NOMO-1 treated with dmso at 0.1 percent for 144 hours (cell line): ENCODE measurements at regions not wholly inside any gene's neighbourhood (a gene's known extent, or its start where the extent isn't known, plus 50 kb on each side); places are given as distances from the start of the nearest gene placed in this dataset.

ENCODE experiments used
- DNase-seq: peaks from one replicate; lab custom pipeline; 2025; ENCODE audit not compliant: unreplicated experiment; lab: John Stamatoyannopoulos, UW

DNA sequence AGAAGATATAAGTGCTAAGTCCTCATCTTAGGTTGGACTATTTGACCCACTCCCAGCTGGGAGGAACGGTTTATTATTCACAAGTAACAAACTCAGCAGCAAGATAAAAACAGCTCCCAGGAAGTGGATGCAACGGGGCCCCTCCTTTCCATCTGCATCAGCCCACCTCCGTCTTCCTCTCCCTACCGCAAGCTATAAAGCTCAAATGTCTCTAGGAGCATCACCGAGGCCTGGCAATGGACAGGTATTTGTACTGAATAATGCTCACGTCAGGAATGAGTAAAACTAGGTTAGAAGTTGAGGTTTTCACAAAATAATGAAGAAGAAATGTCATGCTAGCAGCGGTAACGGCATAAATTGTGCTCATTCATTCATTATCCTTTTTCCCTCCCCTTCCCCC is 408.7 kb upstream of the PSMD7 start:
- DNase-seq = no peak

DNA sequence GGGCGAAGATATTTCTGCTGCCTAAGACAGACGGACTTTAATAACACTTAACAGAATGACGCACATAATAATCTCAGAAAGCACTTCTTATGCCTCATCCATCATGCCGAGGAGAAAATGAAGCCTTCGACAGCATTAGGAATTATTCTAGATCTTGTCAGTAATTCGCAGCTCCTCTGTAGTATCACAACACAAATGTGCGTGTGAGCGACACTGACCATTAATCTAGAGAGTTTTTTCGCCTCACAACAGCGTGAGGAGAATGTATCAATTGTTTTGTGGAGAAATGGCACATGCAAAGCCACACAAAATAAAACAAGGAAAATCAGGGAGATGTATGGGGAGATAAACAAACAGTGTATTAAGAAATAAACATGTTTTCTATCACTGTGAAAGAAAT is 410.2 kb upstream of the PSMD7 start:
- no peak for DNase-seq

DNA sequence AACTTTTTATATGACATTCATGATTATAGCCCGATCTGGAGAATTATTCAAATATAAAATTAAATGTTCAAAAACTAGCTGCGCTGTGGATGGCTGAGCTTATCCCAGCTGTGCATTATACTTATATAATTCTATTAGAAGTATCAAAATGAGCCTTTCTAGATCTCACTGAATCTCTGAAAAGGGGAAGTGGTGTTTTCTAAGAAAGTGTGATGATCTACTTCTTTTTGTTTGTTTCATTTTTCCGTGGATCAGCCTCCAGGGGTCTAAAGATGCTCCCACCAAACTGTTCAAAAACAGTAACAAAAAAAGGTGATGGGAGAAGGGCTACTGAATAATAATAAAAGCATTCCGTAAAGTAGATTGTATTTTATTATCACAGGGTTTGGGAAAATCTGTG is 411.3 kb upstream of the PSMD7 start:
- no peak for DNase-seq

DNA sequence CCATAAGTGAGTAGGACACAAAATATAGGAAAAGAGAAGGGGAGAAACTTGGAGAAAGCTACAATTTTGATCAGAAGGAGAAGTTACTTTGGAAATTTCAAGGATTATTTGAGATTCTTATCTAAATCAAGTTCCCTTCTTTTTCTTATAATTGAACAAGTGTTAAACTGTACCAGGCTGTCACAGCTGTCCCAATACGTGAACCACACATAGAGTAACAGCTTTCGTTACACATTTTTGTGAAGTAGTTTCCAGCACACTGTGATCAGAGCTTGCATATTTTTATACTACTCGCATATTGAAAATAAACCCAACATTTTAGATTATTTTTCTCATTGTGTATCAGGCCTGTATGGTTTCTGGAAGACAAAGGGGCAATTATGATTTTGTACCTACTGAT is 412.8 kb upstream of the PSMD7 start:
- no peak for DNase-seq

DNA sequence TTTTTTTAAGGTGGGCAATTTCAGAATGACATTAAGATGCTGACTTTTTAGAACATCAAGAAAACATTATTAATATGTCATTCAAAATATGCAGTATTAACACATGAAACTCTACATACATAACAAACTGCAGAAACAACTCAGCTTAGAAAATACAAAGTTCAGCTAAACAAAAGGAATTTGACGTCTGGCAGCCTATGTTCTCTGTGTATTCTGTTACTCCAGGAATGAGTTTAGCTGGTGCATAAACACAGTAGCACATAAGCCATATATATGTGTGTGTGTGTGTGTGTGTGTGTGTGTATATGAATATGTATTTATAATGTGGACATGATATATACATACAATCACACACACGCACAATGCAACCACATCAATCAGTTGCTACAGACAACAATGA is 413.5 kb upstream of the PSMD7 start:
- no peak for DNase-seq

DNA sequence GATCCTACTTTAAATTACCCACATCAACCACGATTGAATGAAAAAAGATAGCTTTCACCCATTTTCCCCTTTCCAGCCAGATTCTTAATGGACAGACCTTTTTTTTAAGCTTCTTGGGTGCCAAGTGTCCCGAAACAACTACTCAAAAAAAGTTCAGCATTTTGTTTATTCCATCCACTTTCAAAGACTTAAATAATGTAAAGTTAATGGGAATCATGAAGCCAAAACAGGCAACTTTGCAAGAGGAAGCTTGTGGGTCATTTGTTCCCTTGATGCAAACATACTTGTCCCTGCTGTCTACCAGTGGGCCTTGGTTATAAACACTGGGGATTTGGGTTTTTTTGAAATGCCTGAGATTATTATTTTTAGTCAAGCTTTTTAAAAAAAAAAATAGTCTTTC is 414.0 kb upstream of the PSMD7 start:
- no peak for DNase-seq

DNA sequence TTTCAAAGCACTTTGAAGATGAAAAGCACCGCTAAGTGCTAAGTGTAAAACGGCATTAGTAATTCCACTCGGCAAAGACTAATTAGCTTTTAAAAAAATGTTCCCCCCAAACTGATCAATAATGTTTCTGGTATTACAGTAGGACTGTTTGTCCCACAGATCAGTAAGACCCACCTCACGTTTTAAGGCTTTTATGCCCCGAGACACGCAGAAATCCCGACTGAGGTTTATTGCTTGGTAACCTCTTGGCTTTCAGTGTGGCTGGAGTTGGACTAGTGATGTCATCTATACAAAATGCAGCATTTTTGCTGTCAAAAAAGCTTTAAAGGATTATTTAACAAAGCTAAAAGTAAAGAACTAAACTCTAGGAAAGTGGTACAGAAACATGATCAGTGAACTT is 414.6 kb upstream of the PSMD7 start:
- DNase-seq = no peak

DNA sequence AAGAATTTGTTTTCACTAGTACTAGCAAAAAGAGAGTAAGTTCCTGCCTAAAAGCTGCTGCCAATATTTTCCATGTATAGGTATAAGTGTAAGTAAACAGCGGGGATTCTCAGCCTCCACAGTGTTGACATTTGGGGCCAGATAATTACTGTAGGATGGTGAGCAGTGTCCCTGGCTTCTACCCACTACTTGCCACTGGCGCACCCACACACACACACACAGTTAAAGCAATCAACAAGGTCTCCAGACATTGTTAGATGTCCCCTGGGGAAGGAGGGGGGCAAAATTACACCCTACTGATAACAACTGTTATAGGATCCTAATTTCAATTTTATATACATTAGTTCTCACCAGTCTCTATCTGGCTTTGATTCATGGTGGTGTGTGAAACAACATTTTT is 417.0 kb upstream of the PSMD7 start:
- DNase-seq = no peak

DNA sequence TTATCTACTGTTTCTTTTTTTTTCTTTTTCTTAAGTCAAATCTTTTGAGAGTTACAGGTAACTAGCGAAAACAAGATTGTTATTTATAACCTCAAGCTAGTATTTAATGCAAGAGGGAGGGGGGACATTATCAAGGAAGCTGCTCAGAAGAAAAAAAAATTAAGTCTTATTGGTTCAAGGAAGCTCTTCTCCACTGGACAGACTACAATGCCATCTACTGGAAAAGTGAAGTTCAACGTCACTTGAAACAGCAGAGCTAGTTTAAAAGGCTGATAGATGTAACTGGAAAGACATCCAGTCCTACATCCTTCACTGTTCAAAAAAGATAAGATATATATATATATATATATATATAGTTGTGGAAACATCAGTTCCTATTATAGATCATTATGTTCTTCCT is 418.0 kb upstream of the PSMD7 start:
- DNase-seq = no peak

DNA sequence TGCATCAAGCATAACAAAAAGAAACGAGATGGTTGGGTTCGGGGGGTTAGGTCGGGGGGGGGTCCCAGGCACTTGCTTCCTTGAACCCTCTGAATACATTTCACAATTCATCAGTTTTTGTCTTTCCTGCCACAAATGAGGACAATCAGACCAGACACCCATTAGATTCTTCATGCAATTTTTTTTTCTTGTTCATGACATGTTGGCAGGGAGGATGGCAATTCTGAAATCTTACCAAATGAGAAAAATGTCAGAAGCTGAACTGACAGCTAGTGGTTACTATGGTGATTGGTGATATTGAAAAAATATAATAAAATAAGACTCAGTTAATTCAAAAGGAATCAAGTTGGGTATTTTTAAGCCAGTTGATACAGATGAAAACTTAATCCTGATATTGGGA is 419.5 kb upstream of the PSMD7 start:
- no peak for DNase-seq

DNA sequence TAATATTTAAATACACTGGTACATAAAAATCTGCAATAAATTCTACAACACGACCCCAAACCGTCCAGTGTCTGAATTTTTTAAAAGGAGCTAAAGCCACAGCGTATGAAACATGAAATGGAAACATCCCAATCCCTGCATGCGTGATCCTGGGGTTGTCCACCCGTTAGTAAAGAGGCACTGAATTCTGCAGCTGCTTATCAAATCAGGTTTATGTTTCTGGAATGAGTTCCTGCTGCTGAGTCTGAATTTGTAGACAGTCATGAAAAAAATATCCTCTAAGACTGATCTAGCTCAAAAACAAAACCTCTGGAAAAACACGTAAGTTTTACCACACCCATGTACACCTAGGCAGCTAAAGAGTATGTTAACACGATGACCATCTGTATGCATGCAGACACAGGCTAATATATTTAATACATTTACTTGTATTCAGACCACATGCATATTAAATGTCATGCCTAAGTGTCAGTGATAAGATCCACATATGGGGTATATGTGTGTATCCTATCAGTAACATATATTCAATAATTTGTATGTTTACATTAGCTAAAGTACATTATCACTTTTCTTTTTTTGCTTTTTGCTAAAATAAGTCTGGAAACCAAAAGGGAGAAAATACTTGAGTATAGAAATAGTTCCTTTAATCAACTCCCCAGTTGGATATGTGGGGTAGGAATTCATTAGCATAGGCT is 420.5 kb upstream of the PSMD7 start:
- no peak for DNase-seq

DNA sequence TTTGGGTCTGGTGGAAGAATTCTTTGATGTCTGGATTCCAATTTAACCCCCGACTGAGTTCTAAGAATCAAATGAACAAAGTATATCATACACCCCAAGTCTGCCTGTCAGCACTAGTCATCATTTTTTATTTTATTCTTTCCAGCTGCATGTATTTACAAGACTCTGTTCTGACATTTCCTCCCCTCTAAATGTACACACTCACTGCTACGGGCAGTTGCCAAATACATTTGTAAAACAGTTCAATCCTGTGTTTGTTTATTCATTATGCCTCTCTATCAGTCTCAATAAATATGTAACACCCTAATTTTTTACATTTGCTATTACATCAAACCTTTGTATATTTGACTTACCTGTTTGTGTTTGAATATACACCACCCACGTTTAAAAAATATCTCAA is 422.3 kb upstream of the PSMD7 start:
- no peak for DNase-seq

DNA sequence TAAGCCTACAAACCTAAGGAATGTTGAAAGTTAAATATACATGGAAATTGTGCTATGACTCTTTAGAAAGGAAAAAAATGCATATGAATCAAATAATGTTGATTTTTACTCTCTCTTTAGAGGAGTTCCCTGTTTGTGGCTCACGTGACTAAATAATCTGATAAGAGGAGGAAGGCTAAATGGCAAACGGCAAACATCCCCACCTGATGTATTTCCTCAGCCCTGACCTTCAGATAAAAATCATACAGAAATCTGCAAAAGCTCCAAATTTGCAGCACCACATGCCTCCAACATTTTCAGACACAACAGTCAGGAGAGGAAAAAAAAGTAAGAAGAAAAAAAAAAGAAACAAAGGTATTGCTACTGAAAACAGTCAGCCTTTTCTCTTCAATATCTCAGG is 423.0 kb upstream of the PSMD7 start:
- no peak for DNase-seq

DNA sequence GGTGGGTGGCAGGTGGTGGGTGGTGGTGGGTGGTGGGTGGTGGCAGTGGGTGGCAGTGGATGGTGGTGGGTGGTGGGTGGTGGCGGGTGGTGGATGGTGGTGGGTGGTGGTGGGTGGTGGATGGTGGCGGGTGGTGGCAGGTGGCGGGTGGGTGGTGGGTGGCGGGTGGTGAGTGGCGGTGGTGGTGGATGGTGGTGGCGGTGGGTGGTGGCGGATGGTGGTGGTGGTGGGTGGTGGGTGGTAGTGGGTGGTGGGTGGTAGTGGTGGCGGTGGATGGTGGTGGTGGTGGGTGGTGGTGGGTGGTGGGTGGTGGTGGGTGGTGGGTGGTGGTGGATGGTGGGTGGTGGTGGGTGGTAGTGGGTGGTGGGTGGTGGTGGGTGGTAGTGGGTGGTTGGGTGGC is 423.8 kb upstream of the PSMD7 start:
- DNase-seq = no peak

DNA sequence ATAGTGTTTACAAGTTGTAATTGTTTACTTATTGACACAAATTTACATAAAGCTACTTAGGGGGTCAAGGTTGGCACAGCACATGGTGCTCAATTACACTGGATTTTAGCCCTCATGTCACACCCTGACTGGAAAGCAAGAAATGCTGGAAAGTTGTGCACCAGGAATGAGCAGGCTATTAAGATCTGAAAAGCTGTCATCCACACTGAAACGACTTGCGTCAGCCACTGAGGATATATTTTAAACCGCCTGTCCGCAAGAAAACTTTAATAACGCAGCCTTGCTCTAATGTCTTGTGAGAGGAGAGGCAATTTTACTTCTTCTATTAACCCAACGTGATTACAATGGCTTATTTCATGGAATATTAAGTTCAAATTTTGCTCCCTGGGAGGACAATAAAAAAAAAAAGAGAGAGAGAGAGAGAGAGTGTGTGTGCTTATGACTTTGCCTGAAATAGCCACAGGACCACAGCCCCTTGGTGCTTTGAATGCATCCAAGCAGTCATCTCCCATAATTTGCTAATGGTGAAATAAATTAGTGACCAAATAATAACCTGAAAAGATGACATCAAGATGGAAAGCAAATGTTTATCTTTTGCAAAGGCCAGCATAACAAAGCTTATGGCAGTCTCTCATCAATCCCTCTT is 425.4 kb upstream of the PSMD7 start:
- DNase-seq = no peak

DNA sequence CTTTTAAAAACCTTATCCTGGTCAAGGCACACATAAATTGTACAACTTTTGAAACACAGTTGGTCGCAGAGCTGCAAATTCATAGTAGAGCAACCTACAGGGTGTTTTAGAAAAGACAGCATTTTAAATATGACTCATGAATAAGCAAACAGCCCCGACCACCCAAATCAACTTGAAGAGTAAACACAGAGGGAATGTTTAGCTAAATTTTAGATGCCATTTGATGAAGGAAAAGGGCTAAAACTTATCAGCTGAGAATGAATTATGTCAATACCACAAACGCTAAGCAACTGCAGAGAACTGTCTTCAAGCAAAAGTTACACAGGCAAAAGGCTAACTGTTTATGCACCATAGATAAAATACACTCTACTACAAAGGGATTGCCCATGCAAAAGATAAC is 427.5 kb upstream of the PSMD7 start:
- DNase-seq = no peak

DNA sequence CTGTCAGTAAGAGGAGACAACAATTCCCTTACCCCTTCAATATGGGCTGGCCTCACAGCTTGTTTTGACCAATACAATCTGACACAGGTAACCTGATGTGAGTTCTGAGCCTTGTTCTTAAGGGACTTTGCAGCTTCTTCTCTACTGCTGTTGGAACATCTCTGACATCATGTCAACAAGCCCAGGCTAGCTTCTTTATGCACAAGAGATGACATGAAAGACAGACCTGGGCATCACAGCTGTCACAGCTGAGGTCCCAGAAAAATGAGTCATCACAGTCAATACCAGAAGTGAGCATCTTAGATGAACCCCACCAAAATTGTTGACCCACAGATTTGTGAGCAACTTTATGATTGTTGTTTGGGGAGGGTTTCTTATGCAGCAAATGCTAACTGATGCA is 431.7 kb upstream of the PSMD7 start:
- DNase-seq = no peak

DNA sequence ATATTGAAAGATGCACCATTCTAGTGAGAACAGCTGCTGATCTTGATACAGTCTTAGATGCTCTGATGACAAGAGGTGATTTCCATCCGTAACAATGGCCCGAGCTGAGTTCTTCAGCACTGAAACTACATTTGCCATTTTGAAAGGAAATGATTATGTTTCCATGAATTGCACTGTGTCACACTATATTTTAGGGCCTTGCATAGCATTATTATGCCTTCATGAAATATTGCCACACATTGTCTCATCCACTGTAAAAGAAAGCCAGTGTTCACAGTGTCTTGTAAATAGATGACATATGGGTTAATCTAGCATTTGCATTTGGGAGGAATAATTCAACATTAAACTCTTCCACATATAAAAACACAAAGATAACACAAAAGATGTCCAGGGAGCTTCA is 438.3 kb upstream of the PSMD7 start:
- no peak for DNase-seq

DNA sequence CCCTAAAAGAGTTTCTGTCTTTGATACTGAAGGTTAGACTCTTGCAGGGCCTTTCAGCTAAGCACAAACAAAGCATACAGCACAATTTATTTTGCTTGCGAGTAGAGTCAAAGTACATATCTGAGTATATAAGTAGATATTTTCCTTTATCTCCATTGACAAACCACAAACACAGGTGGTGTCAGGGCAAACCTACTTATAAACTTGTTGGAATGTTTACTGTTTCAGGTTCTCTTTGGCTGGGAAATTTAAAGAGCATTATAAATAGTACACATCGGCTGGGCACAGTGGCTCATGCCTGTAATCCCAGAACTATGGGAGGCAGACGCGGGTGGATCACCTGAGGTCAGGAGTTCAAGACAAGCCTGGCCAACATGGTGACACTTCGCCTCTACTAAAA is 442.6 kb upstream of the PSMD7 start:
- DNase-seq = no peak

DNA sequence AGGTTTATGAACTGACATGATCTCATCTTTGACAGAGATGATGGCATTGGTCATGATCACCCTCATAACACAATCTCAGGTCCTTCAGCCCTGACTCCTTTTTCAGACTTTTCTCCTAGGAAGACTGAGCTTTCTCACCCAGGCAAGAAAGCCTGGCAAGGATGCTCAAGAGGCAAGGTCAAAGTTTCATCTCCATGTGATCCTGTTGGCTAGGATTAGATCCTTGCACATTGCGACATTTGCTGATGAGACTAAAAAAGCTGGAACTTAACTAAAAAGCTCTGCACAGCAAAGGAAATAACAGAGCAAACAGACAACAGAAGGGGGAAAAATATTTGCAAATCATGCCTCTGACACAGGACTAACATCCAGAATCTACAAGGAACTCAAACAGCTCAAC is 444.1 kb upstream of the PSMD7 start:
- no peak for DNase-seq

DNA sequence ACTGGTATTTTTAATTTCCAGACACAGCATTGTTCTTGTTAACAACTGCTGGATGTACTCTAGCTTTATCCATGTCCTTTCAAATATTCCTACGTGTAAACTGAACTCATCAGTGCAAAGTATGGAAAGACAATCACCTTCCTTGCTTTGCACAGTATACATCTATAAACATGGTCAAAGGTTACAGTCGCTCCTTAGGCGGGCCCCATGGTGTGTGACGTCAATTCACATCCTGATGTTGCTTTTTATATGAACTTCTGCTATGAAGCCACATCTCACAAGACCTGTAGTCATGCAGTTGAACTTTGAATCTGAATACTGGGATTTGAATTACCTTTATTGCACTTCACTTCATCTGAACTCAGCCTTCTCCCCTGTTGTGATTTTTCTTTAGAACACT is 447.6 kb upstream of the PSMD7 start:
- DNase-seq = no peak

DNA sequence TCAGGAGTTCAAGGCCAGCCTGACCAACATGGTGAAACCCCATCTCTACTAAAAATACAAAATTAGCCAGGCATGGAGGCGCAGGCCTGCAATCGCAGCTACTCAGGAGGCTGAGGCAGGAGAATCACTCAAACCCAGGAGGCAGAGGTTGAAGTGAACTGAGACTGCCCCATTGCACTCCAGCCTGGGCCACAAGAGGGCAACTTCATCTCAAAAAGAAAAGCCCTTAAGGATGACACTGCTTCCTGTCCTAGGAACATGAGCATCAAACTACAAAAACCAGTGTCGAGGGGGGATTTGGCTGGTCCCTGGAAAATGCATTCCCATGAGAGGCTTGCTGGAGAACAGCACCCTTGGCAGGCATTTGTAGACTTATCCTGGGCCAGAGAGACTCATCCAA is 449.5 kb upstream of the PSMD7 start:
- DNase-seq = no peak

DNA sequence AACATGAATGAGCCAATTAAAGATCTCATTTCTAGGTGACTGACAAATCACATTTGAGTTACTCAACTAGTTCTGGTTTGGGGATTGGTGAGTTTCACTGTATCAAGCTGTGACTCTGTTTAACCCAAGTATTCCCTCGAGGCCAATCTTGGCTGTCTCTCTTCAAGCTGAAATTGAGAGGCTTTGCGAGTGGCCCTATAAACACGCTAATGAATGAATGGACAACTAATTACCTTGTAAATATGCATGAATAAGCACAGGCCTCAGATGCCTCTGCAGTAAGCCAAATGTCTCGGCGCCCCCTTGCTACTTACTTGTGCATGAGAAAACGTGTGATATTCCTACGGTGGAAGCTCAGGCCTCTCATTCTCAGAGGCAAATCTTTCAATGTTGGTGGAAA is 450.3 kb upstream of the PSMD7 start:
- no peak for DNase-seq
